H1 (cell line): ENCODE measurements at regions not wholly inside any gene's neighbourhood (a gene's known extent, or its start where the extent isn't known, plus 50 kb on each side); places are given as distances from the start of the nearest gene placed in this dataset.
A peak's percentile ranks its signal among the peaks of the same experiment; 100 is the strongest.

Source experiments
- CTCF ChIA-PET: fragments of 300-600 bp; sonication (Branson Sonifier 250); formaldehyde crosslinking; loops from one replicate; lab custom pipeline; 2021; ENCODE audit not compliant: partially characterized antibody; lab: Charles Lee
- POLR2A ChIA-PET: fragments of 300-600 bp; sonication (Branson Sonifier 250); formaldehyde crosslinking; loops from one replicate; lab custom pipeline; 2021; ENCODE audit warnings: inconsistent platforms; ENCODE audit not compliant: partially characterized antibody; lab: Charles Lee
- DNase-seq, 2 experiments: peaks; one replicate each; pipeline versions ENCODE4 v3.0.0 to v3.0.0-alpha.2; 2010 to 2022; ENCODE audit warnings: low spot score in 2 of 2, low read depth in 1 of 2, mixed read lengths in 1 of 2
- FAIRE-seq: peaks from 2 replicates; lab custom pipeline; 2011; peaks lifted over from hg19 to GRCh38; lab: Jason Lieb, UNC
- H2AFZ ChIP-seq: 2 replicates; pipeline ENCODE4 v1.8.1; 2012; ENCODE audit warnings: low read length, inconsistent platforms
- H2AK5ac ChIP-seq: 2 replicates; pipeline ENCODE4 v1.6.1; 2013; ENCODE audit warnings: low read depth, low read length
- H2BK120ac ChIP-seq: replicated peaks from 2 replicates; pipeline ENCODE3; 2013; ENCODE audit warnings: low read depth, low read length, inconsistent platforms
- H2BK12ac ChIP-seq: 2 replicates; pipeline ENCODE4 v1.6.1; 2013; ENCODE audit warnings: low read depth, low read length
- H2BK15ac ChIP-seq: 2 replicates; pipeline ENCODE4 v1.6.1; 2013; ENCODE audit warnings: low read length
- H2BK20ac ChIP-seq: 2 replicates; pipeline ENCODE4 v1.6.1; 2013; ENCODE audit warnings: low read length
- H2BK5ac ChIP-seq: 2 replicates; pipeline ENCODE4 v1.6.1; 2013; ENCODE audit warnings: low read depth, low read length
- H3K14ac ChIP-seq: 2 replicates; pipeline ENCODE4 v1.6.1; 2013; ENCODE audit warnings: inconsistent platforms; ENCODE audit not compliant: insufficient read length
- H3K18ac ChIP-seq: 2 replicates; pipeline ENCODE4 v1.6.1; 2013; ENCODE audit warnings: low read length; ENCODE audit errors: extremely low read depth
- H3K23ac ChIP-seq: 2 replicates; pipeline ENCODE4 v1.6.1; 2013; ENCODE audit warnings: inconsistent platforms; ENCODE audit not compliant: insufficient read length
- H3K23me2 ChIP-seq: 2 replicates; pipeline ENCODE4 v1.6.1; 2013; ENCODE audit warnings: low read depth, low read length
- H3K27ac ChIP-seq: 2 replicates; pipeline ENCODE4 v1.6.1; 2011; ENCODE audit warnings: low read depth, low read length, inconsistent platforms
- H3K27me3 ChIP-seq, 4 experiments: replicated peaks in 1 of 4; 1 replicate in 1 of 4; 2 replicates in 3 of 4; pipeline versions ENCODE4 v1.6.1 to v1.8.1; 2011 to 2013; ENCODE audit warnings: low read length in 3 of 4, mild to moderate bottlenecking in 3 of 4, inconsistent platforms in 2 of 4, mixed read lengths in 2 of 4, moderate library complexity in 1 of 4; ENCODE audit not compliant: control insufficient read depth in 3 of 4, insufficient read depth in 3 of 4; ENCODE audit errors: extremely low read depth in 1 of 4
- H3K36me3 ChIP-seq, 4 experiments: 2 replicates each; pipeline versions ENCODE4 v1.6.1 to v1.8.1; 2011 to 2013; ENCODE audit warnings: mild to moderate bottlenecking in 4 of 4, low read length in 3 of 4, moderate library complexity in 2 of 4, control low read depth in 1 of 4, inconsistent platforms in 1 of 4; ENCODE audit not compliant: insufficient read depth in 4 of 4, control insufficient read depth in 2 of 4
- H3K4ac ChIP-seq: replicated peaks from 2 replicates; pipeline ENCODE3; 2013; ENCODE audit warnings: low read length, low read depth, mixed read lengths, inconsistent platforms; ENCODE audit not compliant: insufficient read length
- H3K4me1 ChIP-seq, 4 experiments: replicated peaks in 1 of 4; 1 replicate in 1 of 4; 2 replicates in 3 of 4; pipeline versions ENCODE4 v1.6.1 to v1.8.1; 2011 to 2013; ENCODE audit warnings: low read length in 3 of 4, inconsistent platforms in 2 of 4, mixed read lengths in 1 of 4; ENCODE audit not compliant: insufficient read depth in 4 of 4, control insufficient read depth in 3 of 4
- H3K4me2 ChIP-seq, 2 experiments: 2 replicates each; pipeline versions ENCODE4 v1.6.1 to v1.8.1; 2011 to 2013; ENCODE audit warnings: low read depth in 2 of 2, low read length in 2 of 2, control low read depth in 1 of 2, inconsistent platforms in 1 of 2, mild to moderate bottlenecking in 1 of 2; ENCODE audit not compliant: insufficient read depth in 1 of 2
- H3K4me3 ChIP-seq, 4 experiments: fragments of 200-600, 300-600 bp in 1 of 4; sonication (generic), shearing (Covaris generic), sonication (Bioruptor Twin) in 1 of 4; 2 replicates each; pipeline versions ENCODE4 v1.5.1 to v1.8.1; 2011 to 2016; ENCODE audit warnings: low read length in 4 of 4, low read depth in 3 of 4, control low read depth in 2 of 4, inconsistent platforms in 2 of 4, mild to moderate bottlenecking in 2 of 4, mixed read lengths in 1 of 4, moderate library complexity in 1 of 4; ENCODE audit not compliant: insufficient read depth in 2 of 4; ENCODE audit errors: extremely low read depth in 1 of 4
- H3K56ac ChIP-seq: replicated peaks from 2 replicates; pipeline ENCODE3; 2013; ENCODE audit warnings: low read depth, mild to moderate bottlenecking, mixed read lengths, low read length, inconsistent platforms; ENCODE audit not compliant: insufficient read length
- H3K79me1 ChIP-seq: 2 replicates; pipeline ENCODE4 v1.6.1; 2013; ENCODE audit warnings: low read depth, low read length, control low read depth
- H3K79me2 ChIP-seq, 2 experiments: 2 replicates each; pipeline versions ENCODE4 v1.6.1 to v1.8.1; 2012 to 2013; ENCODE audit warnings: low read length in 2 of 2, mild to moderate bottlenecking in 2 of 2, inconsistent platforms in 1 of 2; ENCODE audit not compliant: insufficient read depth in 2 of 2, control insufficient read depth in 1 of 2
- H3K9ac ChIP-seq, 4 experiments: replicated peaks in 1 of 4; 1 replicate in 1 of 4; 2 replicates in 3 of 4; pipeline versions ENCODE4 v1.6.1 to v1.8.1; 2011 to 2013; ENCODE audit warnings: low read depth in 3 of 4, low read length in 3 of 4, control low read depth in 2 of 4, mild to moderate bottlenecking in 2 of 4, moderate library complexity in 2 of 4, inconsistent platforms in 1 of 4; ENCODE audit errors: extremely low read depth in 1 of 4
- H3K9me3 ChIP-seq, 2 experiments: 2 replicates each; pipeline versions ENCODE4 v1.6.1 to v1.8.1; 2012 to 2013; ENCODE audit warnings: mild to moderate bottlenecking in 2 of 2, moderate library complexity in 2 of 2, control low read depth in 1 of 2, inconsistent platforms in 1 of 2, low read depth in 1 of 2, low read length in 1 of 2, mixed read lengths in 1 of 2; ENCODE audit not compliant: insufficient read depth in 2 of 2
- H4K20me1 ChIP-seq, 2 experiments: replicated peaks in 1 of 2; 2 replicates each; pipeline versions ENCODE3 to v1.8.1; 2011 to 2013; ENCODE audit warnings: inconsistent platforms in 2 of 2, low read length in 2 of 2, mild to moderate bottlenecking in 1 of 2; ENCODE audit not compliant: insufficient read depth in 2 of 2, control insufficient read depth in 1 of 2
- H4K5ac ChIP-seq: 2 replicates; pipeline ENCODE4 v1.6.1; 2013; ENCODE audit warnings: low read length, low read depth, mixed read lengths, inconsistent platforms; ENCODE audit not compliant: insufficient read length
- H4K8ac ChIP-seq: 2 replicates; pipeline ENCODE4 v1.8.0; 2013; ENCODE audit warnings: mild to moderate bottlenecking, moderate library complexity, low read length, inconsistent platforms; ENCODE audit not compliant: insufficient read depth; ENCODE audit errors: extremely low read depth
- H4K91ac ChIP-seq: replicated peaks from 2 replicates; pipeline ENCODE3; 2013; ENCODE audit warnings: low read length, mixed read lengths, inconsistent platforms; ENCODE audit not compliant: insufficient read length
- WGBS, 2 experiments: shearing (Covaris generic) in 1 of 2; methylation state at CpG; one replicate each; pipeline versions ENCODE4 v1.1.6 to v1.1.7; 2013 to 2015; ENCODE audit warnings: low lambda C conversion rate in 2 of 2, mixed read lengths in 2 of 2, inconsistent platforms in 1 of 2, low coverage in 1 of 2, missing lambda C conversion rate in 1 of 2; ENCODE audit not compliant: insufficient replicate concordance in 2 of 2, insufficient coverage in 1 of 2, insufficient read length in 1 of 2; ENCODE audit errors: extremely low coverage in 1 of 2, missing lambda C conversion rate in 1 of 2; 5-methylcytosine and 5-hydroxymethylcytosine counted together

- H3K36me3 ChIP-seq, result no peaks in the 10 kb centered on the region
- POLR2A ChIA-PET, result interaction anchor here (0.6 kb wide), 1 partner anchor 279 kb away, joined by 3 read pairs; no protein-coding TSS in a partner anchor
These were observed 634.1 kb downstream of the FSCB start for GRCh38 chr14:43872752-43873655.

More at GRCh38 chr14:43872752-43873655, 634.1 kb downstream of the FSCB start:
- Histone ChIP-seq H3K79me2 (no peaks in the 10 kb centered on the region), H2BK120ac (peak overlapping the region; percentile 86), H3K4ac (no peak overlapping the region), H3K79me1 (no peaks in the 10 kb centered on the region), H3K23ac (no peak overlapping the region), H2BK15ac (no peak overlapping the region), H3K14ac (no peak overlapping the region), H4K91ac (peak overlapping the region; percentile 47), H4K20me1 (no peaks in the 10 kb centered on the region), H4K8ac (no peak overlapping the region), H3K4me1 (peaks cover 2 to 15% (median 8%) of the 10 kb centered on the region in 4 experiments; a peak in 6 of 7 replicates), H2BK5ac (peak overlapping the region; percentile 92), H3K27me3 (no peaks in the 10 kb centered on the region), H3K4me2 (peak overlapping the region; percentile 41 to 60; a peak in 3 of 4 replicates), H3K27ac (peak overlapping the region; percentile 48; the same call in 1 of the 2 replicates), H2AFZ (peak overlapping the region; percentile 39; the same call in 1 of the 2 replicates), H2BK20ac (peak overlapping the region; percentile 36; the same call in 1 of the 2 replicates), H3K18ac (no peak overlapping the region), H4K5ac (peak overlapping the region; percentile 86), H3K23me2 (no peaks in the 10 kb centered on the region), H2BK12ac (peak overlapping the region; percentile 99; the same call in 1 of the 2 replicates), H2AK5ac (0 out of 2 replicates have a peak overlapping the region, but pooled peaks have one; percentile 75), H3K56ac (no peak overlapping the region), H3K9ac (no peak overlapping the region), H3K4me3 (peak overlapping the region in 1 of 4 experiments; percentile 39; a peak in 1 of 8 replicates), H3K9me3 (no peaks in the 10 kb centered on the region)
- peak; percentile 82 for FAIRE-seq
- 60% methylated on average over 7 of the region's 7 CpGs; no CpG with 5 or more reads in 1 of the 2 experiments for WGBS, 2 experiments
- CTCF ChIA-PET, result interaction anchor here (1.8 to 2.8 kb wide), 2 partner anchors 22 to 815 kb away, joined by 3 to 13 read pairs; no protein-coding TSS in a partner anchor
- peak in 1 of 2 experiments; percentile 56 for DNase-seq
